HG03108 (cell line): ENCODE measurements at regions not wholly inside any gene's neighbourhood (a gene's known extent, or its start where the extent isn't known, plus 50 kb on each side); places are given as distances from the start of the nearest gene placed in this dataset.

Experiments
- ATAC-seq: cut with Tn5 transposase; IDR thresholded peaks from one replicate; pipeline ENCODE4 v1.9.1; 2021; ENCODE audit warnings: moderate library complexity; ENCODE audit not compliant: unreplicated experiment

GRCh38 chrX:30414144-30414543 is 105.0 kb upstream of the NR0B1 start:
- peak; percentile 58 for ATAC-seq

- ATAC-seq: no peak
These were observed 93.2 kb upstream of the NR0B1 start for GRCh38 chrX:30402366-30402765.

GRCh38 chrX:30388325-30388724 is 79.1 kb upstream of the NR0B1 start:
- ATAC-seq: no peak

GRCh38 chrX:30373951-30374350 is 64.8 kb upstream of the NR0B1 start:
- no peak for ATAC-seq

GRCh38 chrX:30373479-30373878 is 64.3 kb upstream of the NR0B1 start:
- no peak for ATAC-seq

GRCh38 chrX:30364229-30364628 is 55.0 kb upstream of the NR0B1 start:
- no peak for ATAC-seq
